GM18502 (cell line): ENCODE measurements at regions not wholly inside any gene's neighbourhood (a gene's known extent, or its start where the extent isn't known, plus 50 kb on each side); places are given as distances from the start of the nearest gene placed in this dataset.
"Not testable (repeated sequence)": the region's sequence is repeated elsewhere in the genome, so short reads cannot be mapped to it uniquely, and the experiment has no call there.

ENCODE experiments used
- ATAC-seq: cut with Tn5 transposase; IDR thresholded peaks from one replicate; pipeline ENCODE4 v1.9.1; 2021; ENCODE audit warnings: mild to moderate bottlenecking; ENCODE audit not compliant: unreplicated experiment, poor library complexity

DNA sequence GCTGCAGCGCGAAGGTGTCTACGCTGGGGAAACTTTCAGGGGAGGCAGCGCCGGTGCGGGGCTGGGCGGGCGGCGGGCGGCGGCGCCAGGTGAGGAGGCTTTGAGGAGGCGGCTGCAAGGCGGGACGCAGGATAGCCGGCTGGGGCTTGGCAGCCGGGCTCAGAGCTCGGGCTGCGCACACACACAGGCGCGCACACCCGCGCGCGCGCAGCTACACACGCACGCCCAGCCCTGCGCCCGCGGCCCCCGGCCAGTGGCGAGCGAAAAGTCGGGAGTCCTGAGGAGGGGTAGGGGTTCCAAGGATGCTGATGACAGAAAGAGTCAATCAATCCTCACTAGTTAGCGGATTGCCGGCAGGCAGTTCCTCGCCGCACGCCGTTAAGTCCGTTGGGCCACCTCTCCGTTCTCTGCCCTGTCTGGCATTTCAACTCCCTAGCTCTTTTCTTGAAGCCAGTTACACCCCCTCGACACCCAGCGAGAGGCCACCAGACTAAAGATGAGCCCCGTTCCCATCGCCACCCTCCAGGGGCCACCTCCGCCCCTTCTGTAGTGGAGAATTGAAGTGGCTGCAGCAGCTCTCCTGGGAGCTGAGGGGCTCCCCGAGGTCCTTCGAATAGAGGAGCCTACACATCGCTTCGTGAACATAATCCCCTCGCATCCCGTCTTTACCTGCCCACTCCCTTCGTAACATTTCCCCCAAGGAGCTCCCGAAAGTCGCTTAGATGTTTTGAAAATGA is 1640.3 kb upstream of the C9orf72 start, which contains the start of gene LINGO2:
LINGO2 (minus strand) TSS at position 185 of the 737 bp plus-strand sequence.
- no peak for ATAC-seq

DNA sequence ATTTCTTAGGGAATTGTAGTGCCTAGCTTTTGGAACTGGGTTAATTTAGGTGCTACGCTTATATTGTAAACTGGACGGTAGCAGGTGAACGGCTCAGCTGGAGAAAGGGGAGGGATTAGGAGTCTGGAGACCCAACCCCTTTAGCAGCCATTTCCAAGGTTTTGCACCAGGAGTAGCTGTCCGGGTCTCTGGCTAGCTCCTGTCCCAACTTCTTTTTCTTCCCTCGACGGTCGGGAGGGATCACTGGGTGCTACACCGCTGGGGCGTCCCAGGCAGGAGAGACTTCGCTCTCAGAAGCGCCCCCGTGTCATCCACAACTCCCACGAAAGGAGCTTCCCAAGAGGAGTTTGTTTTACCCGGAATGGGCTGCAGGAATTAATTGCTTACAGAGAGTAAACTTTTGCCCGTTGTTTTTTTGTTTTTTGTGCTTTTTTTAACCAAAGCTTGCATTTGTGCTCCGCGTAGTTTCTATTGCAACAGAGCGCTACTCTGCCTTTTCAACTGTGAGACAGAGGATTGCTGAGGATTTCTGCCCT is 1640.9 kb upstream of the C9orf72 start:
- no peak for ATAC-seq

DNA sequence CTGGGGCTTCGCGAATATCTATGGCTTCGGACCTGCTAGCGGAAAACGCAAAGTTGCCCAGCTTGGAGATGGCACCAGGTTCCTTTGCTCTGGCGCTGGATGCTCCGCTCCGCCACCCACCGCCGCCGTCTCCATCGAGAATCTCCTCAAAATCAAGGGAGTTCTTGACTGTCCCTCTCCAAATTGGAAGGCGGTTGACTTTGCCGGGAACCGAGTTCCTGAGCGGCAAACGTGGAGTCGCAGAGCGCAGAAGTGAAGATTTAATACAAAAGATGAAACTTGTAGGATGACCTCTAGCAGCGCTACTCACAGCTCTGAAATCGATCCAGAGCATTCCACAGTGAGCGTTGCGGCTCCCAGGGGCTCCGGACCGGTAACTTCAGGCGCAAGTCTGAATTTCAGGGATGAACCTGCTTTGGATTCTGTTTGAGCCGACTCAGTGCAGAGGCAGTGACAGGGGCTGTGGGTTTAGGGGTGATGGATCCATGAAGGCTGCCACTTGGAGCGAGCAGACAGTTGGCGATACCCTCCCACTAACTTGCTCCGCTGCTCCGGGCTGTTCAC is 1641.5 kb upstream of the C9orf72 start:
- no peak for ATAC-seq

DNA sequence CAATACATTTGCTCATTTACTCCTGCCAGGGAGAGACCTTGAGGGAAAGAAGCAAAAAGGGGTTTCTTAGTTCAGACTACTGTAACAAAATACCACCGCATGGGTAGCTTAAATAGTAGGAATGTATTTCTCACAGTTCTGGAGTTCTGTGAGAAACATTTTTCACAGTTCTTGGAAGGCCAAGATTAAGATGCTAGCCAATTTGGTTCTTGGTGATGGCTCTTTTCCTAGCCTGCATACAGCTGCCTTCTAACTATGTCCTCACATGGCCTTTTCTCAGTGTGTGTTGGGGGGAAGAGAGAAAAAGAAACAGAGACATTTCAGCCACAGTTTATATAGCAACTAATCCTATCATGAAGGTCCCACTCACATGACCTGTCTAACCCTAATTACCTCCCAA is 1644.7 kb upstream of the C9orf72 start:
- ATAC-seq = no peak

DNA sequence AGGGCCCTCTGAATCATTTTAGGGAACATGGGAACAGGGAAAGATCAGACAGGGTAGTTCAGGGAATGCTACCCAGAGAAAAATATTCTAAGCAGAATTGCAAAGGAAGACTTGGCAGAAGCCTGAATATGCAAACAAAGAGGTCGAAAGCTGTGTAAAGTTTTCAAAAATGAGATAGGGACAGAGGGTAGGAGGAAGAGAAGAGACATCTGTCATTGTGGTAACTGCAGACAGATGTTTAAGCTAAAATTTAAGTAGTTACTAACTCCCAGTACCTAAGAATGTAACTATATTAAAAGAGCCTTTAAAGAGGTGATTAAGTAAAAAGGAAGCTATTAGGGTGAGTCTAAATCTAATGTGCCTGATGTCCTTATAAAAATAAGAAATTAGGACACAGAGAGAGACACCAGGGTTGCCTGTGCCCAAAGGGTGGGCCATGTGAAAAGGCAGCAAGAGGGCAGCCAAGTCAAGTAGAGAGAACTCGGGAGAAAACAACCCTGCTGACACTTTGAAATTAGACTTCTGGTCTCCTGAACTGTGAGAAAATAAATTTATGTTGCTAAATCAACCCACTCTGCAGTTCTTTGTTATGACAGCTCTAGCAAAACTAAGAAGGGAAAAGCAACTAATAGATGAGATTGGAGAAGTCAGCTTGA is 1647.4 kb upstream of the C9orf72 start:
- ATAC-seq = no peak

DNA sequence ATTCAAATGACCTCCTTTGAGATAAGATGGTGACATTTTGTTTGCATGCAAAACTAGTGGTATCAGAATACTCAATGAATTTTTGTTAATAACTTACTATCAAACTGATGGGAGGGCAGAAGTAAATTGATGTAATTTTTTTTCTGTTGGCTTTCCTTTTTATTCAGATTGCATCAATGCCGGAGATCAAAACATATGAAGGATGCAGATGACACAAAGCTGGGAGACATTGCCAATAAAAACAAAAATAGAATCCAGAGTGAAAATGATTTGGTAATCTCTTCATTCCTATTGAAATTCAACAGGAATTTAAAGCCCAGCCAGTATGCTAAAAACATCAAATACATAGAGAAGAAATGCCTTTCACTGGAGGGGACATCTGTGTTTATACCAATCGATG is 1655.3 kb upstream of the C9orf72 start:
- no peak for ATAC-seq

DNA sequence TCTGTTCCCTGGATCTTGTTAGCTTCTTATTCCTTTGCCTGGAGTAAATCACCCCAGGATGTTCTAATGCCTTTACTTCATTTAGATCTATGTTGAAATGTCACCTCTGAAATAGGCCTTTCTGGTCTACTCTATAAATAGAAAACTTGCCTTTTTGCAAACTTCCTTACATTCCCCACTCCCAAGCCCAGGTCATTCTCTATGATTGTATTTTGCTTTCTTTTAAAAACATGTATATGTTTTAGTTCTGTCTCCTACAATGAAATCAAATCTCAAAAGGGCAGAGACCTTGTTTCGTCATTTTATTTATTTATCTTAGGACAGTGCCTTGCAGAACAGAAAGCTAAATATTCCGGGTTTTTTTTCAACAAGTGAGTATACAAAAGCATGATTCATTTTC is 1657.7 kb upstream of the C9orf72 start:
- no peak for ATAC-seq

DNA sequence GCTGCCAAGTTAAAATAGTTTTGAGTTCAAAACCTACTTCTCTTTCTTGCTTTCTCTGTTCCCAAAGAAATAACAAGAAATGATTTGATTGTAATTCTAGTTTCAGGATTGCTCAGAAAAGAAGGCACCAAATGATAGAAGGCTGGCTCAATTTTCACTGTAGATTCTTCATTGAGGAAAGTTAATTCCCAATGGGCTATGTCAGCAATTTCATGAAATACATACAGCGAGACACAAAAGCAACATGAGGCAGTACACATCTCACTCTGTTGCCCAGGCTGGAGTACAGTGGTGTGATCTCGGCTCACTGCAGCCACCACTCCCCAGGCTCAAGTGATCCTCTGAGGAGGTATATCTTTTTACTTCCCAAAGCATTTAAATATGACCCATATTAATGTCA is 1659.9 kb upstream of the C9orf72 start:
- ATAC-seq = no peak

DNA sequence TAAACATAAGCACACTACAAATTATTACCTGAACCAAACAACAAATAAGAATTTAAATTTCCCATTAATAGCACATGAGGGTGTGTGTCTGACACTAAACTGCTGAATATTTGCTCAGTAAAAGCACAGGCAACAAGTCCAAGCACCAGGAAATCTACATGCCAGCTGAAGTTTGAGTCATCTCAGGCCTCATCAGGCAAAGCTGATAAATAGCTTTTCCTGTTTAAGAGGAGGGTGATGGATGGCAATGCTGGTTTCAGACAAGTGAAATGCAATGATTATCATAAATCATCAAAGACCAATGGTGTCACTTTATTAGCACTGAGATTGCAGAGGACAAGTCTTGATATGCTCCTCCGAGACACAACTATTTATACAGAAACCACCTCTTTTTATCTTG is 1668.0 kb upstream of the C9orf72 start:
- no peak for ATAC-seq

DNA sequence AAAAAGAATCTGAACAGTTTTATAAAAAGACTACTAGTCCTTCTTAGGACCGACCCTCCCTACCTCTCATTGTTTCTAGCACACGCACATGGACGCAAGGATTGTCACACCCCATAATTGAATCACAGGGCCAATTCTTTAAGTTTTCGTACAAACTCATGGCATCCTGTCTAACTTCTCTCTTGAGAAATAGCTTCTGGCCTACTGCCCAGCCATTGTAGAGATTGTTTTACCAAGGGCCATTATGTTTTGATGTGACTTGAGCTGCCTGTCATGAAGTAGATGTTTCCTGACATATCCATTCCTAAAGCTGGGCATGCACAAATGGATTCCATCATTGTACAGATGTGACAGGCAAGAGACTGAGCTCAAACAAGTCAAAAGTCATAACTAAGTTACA is 1672.1 kb upstream of the C9orf72 start:
- ATAC-seq = no peak

DNA sequence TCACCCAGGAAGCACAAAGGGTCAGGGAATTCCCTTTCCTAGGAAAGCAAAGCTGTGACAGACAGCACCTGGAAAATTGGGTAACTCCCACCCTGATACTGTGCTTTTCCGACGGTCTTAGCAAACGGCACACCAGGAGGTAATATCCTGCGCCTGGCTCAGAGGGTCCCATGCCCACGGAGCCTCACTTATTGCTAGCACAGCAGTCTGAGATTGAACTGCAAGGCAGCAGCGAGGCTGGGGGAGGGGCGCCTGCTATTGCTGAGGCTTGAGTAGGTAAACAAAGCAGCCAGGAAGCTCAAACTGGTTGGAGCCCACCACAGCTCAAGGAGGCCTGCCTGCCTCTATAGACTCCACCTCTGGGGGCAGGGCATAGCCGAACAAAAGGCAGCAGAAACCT is 1697.1 kb upstream of the C9orf72 start:
- ATAC-seq = not testable (repeated sequence)

DNA sequence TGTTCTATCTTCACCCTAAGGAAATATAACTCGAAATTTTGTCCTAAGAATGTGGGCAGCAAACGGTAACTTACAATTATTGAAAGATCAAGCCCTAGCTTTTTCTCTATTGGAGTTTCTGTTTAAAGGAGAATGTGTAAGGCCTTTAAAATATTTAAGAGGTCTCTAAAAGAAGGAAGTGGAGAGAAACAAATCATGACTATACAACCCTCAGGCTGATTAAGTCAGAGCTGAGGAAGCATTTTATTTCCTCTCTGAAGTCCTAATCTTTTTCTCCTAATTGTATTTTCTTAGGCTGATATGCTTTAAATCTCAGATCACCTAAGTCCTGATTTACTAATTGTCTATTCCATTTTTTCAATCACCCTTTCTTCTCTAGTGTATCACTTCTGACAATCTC is 1708.8 kb upstream of the C9orf72 start:
- ATAC-seq = no peak

DNA sequence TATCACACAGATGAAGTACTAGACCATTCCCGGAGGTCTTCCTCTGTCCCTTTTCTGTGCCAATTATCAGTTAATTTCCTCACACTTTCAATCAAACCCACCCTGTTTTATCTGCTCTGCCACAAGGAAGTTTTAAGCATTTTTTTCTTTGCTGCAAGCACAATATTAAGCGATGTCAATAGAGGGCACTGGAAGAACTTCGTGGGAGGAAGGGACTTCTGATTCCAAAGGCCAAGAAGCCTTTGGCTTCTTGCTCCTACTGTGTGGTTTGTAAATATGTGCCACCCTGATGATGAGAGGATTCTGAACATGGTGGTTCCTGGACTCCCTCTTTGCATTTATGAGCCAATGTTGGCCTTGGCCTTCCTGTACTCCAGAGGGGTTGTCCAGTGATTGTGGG is 1712.5 kb upstream of the C9orf72 start:
- no peak for ATAC-seq

DNA sequence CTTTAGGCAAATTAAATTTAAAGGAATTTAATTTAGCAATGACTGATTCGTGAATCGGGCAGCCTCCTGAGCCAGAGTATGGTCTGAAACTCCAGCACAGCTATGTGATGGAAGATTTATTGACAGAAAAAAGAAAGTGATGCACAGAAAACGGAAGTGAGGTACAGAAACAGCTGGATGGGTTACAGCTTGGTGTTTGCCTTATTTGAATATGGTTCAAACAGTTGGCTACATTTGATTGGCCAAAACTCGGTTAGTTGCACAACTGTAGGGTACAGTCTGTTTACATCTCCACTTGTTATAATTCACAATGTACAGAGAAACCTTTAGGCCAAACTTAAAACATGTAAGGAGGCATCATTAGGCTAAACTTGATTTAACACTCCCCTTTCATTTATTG is 1716.1 kb upstream of the C9orf72 start:
- ATAC-seq = no peak

DNA sequence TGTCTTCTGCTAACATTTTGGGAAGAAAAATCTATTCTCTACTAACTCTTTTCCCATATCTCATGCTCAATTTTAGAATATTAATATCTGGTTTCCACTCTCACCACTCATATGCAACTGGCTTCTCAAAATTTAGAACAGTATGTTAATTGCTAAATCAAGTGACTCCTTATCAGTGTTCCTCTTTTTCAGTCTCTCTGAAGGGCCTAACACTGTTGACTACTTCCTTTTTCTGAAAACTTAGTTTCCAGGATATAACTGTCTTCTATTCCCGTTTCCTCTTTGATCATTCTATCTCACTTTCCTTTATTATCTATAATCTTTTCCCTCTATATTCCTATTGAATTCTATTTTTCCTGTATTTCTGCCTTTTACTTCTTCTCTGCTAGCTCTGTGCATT is 1717.2 kb upstream of the C9orf72 start:
- ATAC-seq = no peak

DNA sequence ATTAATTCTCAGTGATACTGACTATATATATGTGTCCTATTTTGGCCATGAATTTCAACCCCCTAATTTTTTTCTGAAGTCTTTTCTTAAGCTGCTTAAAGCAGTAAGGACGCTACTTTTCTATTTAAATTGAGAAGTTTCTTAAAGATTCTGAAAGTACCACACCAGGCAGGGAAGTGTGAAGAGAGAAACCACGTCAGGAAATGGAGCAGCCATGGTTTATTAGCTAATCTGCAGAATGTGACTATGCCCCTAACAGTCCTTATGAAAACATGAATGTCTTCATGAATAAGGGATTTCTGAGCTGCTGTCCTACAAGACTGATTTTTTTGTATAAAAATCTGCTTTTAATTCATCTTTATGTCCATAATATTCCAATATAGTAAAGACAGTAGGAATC is 1724.3 kb upstream of the C9orf72 start:
- ATAC-seq = no peak

DNA sequence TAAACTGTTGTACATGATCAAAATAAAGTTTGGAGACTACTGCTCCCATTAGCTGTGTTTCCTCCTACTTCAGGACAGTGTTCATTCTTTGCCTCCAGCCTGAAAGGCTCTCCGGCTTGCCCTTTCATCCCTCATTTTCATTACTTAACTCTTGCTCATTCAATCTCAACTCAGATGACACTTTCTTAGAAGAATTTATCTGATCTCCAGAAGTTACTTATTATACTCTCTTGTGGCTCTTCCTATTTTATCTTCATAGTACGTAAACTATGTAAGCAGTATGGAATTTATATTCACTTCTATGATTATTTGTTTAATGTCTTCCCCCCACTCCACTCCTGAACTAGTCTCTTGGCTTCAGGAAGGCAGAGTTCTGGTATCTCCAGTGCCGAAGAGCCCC is 1737.9 kb upstream of the C9orf72 start:
- no peak for ATAC-seq

DNA sequence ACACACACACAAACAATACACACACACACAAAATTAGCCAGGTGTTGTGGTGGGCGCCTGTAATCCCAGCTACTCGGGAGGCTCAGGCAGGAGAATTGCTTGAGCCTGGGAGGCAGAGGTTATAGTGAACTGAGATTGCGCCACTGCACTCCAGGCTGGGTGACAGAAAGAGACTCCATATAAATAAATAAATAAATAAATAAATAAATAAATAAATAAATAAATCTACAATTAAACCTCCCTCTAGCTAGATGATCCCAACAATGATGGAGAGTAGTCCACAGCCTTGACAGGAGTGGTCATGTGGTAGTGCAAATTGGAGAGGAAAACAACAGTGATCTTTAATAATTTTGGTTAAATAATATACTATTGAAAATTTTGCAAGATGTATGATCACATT is 1739.0 kb upstream of the C9orf72 start:
- ATAC-seq = no peak

DNA sequence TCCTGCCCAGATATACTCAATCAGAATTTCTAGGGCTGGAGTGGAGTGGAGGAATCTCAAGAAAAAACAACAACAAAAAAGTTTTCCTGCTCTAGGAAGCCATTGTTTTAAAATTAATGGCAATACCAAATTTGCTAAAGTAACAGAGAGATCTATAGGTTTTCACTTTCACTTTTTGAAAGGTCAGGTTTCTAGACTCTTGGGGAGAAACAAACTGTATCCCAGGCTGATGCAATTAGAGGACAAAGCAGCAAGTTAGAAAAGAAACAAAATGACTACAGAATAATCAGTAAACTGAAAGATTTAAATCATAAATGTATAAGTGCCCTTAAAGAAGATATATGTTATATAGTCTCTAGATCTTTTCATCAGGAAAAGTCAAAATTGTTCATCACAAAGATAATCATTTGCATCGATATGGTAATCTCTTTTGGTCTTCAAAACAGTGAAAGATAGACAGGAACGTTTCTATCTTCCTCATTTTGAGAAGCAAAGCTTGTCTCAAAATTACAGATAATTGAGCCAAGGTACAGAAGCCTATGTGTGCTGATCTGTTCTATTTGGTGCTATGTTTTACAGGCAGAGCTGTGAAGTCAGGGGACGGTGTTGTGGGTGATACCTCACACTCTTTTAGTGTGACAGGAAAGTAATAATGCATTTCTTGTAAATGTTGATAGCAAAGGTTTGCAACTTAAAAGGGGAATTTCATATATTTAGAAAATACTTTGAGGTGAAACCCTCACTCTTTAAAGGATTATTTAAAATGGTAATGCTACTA is 1746.6 kb upstream of the C9orf72 start:
- no peak for ATAC-seq

DNA sequence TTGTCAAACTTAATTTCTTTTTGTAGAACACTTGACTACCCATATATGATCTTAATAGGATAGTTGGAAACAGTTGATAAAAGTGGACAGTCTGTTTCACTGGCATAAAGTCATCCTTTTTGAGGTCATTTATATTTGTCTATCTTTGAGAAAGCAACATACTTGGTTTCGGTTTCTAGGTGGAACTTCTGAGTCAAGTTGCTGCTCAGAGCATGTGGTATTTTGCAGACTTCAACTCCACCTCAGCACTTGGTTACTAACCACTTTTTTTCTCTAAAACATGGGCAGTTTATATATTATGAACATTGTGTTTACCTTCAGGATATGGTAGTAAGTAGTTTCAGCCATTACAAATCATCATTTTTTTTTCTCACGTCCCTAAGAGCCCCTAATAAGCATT is 1749.0 kb upstream of the C9orf72 start:
- peak; percentile 69 for ATAC-seq

DNA sequence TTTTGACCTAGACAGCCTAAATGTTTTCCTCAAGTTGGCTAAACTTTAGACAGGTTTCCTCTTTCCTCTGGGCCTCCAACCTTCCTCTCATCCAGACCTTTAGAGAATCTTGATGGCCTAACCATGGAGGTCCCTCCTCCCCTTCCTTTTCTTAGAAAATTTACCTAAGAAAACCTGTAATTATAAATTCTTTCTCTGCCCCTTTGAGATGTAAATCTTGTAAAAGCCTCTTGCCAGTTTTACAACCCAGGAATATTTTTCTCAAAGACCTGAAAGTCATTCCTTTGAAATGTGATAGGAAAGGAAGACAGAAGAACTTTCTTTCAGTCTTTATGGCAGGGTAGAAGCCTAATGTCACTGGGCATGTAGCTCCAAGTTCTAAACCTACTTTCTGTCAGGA is 1752.6 kb upstream of the C9orf72 start:
- no peak for ATAC-seq
